ENCODE measurements at regions not wholly inside any gene's neighbourhood (a gene's known extent, or its start where the extent isn't known, plus 50 kb on each side); places are given as distances from the start of the nearest gene placed in this dataset.

DNA sequence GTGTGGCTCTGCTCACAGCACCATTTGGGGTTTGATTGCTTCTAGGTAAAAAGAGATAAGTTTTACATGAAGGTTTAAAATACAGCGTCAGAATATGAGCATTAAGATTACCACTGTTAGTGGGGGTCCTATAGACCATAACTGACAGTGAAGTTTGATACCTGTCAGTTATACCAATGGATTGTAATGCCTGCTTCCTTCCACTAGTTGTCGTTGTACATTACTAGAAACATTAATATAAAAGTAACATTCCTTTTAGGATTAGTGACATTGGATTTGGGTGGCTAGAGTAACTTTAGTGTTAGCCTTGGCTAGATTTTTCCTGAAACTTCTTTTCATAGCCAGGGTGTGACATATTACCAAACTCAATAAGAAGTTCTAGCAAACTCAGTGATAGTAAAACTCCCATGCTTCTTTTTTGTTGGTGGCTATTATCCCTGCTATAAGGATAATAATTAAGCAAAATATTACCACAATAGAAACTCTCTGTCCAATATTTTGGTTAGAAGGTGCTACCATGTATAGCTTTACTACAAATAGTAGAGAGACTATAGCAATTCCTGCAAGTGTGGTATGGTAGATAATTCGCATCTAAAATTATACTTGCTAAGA, 57.1 kb downstream of the FAM181B start:
- intact Hi-C loops (cut with micrococcal nuclease) = no loop called here

DNA sequence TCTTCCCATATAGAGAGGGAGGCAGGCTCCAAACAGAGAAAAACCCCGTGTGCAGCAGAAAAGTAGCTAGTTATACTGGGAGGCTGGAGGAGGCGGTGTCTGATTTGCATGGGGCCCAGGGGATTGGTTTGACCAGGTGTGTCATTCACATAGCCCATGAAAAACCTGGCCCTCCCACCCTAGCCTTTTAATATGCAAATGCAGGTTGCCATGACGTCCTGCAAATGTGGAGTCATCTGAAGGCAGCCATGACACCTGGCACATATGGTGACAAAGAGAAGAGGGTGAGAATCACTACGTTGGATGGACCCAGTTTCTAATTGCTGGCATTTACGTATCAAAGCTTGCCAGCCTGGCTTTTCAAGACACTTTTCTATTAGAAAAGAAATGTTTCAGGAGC, 57.8 kb downstream of the FAM181B start:
- intact Hi-C loops (cut with micrococcal nuclease) = no loop called here

DNA sequence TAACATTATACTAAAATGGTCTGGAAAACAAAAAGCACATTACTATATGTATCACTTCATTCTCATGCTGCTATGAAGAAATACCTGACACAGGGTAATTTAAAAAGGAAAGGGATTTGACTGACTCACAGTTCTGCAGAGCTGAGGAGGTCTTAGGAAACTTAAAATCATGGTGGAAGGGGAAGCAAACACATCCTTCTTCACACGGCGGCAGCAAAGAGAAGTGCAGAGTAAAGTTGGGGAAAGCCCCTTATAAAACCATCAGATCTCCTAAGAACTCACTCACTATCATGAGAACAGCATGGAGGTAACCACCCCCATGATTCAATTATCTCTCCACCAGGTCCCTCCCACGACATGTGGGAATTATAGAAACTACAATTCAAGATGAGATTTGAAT, 60.0 kb downstream of the FAM181B start:
- intact Hi-C loops (cut with micrococcal nuclease) = no loop called here

DNA sequence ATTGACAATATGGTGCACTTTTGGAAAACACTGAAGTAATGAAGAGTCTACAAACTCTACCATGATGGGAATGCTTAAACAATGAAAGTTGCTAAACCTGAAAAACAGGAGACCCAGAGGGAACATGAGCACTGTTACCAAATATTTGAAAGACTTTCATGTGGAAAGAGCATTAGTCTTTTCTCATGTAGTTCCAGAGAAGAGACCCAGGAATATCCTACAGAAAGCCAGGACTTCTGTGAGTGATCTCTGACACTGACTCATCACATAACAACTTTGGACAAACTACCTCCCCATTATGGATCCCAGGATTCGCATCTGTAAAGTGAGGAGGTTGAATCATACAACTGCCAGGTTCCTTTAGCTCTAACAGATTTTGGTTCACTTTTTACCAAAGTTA, 62.2 kb downstream of the FAM181B start:
- intact Hi-C loops (cut with micrococcal nuclease) = no loop called here

- intact Hi-C loops (cut with micrococcal nuclease) = no loop called here
Observed at GRCh38 chr11:82663535-82663934, 70.1 kb downstream of the FAM181B start.

GRCh38 chr11:82653752-82654151, 79.9 kb downstream of the FAM181B start:
- intact Hi-C loops (cut with micrococcal nuclease) = no loop called here

GRCh38 chr11:82639251-82639650, 94.4 kb downstream of the FAM181B start:
- intact Hi-C loops (cut with micrococcal nuclease) = no loop called here

DNA sequence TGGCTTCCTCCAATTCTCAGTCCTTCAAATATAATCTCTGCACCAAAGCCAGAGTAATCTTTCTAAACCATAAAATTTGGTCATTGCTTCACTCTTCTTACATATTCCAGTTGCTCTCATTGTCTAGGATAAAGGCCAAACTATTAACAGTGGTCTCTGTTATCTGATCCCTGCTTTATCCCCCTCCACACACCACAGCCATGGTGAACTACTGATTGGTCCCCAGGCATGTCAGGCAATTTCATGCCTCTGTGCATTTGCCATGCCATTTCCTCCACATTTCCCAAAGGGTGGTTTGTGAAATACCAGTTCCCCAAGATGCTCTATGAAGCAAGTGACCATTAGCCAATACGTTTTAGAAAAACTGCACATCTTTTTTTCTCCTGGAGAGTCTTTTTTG, 97.0 kb downstream of the FAM181B start:
- intact Hi-C loops (cut with micrococcal nuclease) = no loop called here

GRCh38 chr11:82634091-82634490, 99.6 kb downstream of the FAM181B start:
- intact Hi-C loops (cut with micrococcal nuclease) = no loop called here

DNA sequence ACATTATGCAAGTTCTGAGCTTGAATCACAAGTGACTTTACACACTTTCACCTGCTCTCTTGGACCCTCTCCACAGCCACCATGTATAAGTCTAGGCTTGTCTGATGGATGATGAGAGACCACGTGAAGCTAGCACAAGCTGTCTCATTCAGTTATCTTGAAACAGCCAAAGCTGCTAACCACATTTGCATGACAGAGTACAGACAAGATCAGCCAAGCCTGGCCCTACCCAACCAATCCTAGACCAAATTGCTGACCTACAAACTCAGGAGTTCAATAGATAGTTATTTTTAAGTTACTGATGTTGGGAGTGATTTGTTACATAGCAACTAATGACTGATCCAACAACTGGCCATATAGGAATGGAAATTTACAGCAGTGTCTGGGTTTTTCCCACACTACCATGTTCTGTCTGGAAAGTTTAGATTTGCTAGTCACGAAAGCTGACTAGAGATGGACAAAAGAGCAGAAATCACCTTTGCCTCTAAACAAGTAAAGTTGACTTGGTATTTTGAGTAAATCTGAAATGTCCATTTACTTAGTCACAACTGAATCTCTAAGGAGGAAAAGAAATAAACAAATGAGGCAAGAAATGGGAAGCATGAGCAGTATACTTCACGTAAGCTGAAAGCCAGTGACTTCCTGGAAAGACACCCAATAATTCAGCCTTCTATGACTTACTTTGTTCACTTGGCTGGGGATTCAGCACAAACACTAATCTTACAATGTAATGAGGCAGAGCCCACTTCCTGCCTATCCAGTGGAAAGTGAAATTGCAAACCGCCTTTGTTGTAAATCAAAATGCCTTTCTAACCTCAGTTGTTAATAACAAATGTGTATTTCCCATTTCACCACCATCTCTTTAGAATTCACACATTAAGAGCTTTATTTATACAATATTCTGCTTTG, 101.7 kb downstream of the FAM181B start:
- intact Hi-C loops (cut with micrococcal nuclease) = no loop called here

GRCh38 chr11:82610671-82611070, 123.0 kb downstream of the FAM181B start:
- intact Hi-C loops (cut with micrococcal nuclease) = no loop called here

GRCh38 chr11:82606738-82607137, 126.9 kb downstream of the FAM181B start:
- intact Hi-C loops (cut with micrococcal nuclease) = no loop called here

- intact Hi-C loops (cut with micrococcal nuclease) = no loop called here
Observed at GRCh38 chr11:82601711-82602110, 132.0 kb downstream of the FAM181B start.

GRCh38 chr11:82599836-82600235, 133.8 kb downstream of the FAM181B start:
- intact Hi-C loops (cut with micrococcal nuclease) = no loop called here

GRCh38 chr11:82586581-82586980, 147.1 kb downstream of the FAM181B start:
- intact Hi-C loops (cut with micrococcal nuclease) = no loop called here

- intact Hi-C loops (cut with micrococcal nuclease) = no loop called here
Observed at GRCh38 chr11:82577246-82577645, 156.4 kb downstream of the FAM181B start.

DNA sequence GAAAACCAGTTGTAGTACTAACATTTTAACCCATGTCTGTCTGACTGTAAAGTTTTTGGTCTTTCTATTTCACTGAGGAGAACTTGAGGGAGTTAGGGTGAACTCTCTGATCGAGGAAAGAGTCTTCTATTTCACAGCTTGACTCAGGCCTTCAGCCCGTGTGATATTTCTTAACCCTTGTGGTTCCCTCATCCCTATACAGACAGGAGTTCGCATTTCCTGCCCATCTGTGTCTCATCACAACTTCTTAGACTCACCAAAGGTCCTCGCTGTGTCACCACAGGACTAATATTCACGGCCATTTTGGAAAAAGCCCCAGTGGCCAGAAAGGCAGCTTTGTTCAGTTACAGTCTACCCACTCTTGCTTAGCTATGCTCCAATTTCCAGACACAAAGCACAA, 172.8 kb downstream of the FAM181B start:
- intact Hi-C loops (cut with micrococcal nuclease) = no loop called here

GRCh38 chr11:82559609-82560008, 174.1 kb downstream of the FAM181B start:
- intact Hi-C loops (cut with micrococcal nuclease) = no loop called here

GRCh38 chr11:82557274-82557673, 176.4 kb downstream of the FAM181B start:
- intact Hi-C loops (cut with micrococcal nuclease) = no loop called here

DNA sequence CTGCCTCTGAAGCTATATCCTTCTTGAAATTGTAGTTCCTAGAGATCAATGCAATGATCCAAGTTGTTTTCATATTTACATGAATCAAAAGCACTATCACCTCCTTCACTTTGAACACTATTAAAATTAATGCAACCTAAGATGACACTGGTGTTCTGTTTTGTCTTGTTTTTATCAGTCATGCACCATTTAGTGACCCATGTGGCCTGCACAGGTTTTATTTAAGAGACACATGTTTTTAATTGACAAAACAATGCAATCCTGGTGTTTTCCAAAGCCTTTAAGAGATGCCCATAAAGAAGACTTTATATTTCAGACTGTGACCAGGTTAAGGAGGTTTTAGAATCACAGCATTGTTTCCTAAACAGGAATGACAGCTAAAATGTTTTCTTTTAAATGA, 177.5 kb downstream of the FAM181B start:
- intact Hi-C loops (cut with micrococcal nuclease) = no loop called here

DNA sequence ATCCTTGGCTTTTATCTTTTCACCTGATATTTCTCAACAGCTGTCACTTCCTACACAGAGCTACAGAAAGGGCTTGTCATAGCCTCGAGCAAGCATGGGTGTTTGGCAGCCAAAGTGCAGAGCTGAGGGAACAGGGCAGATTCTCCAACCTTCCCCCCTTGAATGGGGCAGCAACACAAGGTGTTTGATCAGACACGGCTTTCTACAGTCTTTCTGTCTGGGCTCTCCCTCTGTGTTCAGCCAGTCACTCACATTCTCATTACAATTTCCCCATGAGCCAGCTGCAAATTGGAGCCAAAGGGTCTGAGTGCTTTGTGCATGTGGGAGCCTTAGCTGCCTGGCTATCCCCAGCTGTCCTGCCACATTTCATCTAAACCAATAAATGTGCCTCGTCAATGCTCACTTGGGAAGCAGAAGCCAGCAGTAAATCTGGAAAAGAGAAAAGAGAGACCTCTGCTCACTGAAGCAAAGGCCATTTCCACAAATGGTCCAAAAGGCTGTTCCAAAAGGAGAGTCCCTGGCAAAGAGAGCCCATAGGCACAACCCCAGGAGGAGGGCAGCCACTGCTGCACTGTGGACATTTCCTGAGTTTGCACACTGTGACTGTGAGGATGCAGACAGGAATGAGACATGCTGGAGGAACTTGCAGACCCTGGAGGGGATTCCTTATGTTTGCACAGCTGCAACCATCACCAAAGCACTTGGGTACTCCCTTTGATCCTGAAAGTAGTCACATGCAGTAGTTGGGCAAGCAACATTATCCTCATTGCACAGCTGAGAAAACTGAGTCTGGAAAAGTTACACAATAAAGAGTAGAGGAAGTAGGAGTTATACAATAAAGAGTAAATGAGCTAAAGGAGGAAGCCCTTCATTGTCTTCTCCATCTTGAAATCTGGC, 186.8 kb downstream of the FAM181B start:
- intact Hi-C loops (cut with micrococcal nuclease) = no loop called here

DNA sequence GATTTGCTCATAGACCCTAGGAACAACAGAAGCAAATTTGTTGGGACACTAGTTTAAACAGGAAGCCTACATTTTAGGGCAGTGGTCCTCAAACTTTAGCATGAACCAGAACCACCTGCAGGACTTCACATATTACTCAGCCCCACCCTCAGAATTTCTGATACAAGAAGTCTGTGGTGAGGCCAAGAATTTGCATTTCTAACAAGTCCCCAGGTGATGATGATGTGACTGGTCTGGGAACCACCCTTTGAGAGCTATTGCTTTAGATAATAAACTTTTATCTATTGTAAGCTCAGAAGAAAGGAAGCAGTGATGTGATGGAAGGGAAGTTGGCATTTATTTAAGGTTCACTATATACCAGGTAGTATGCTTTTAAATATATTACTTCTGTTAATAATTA, 194.0 kb downstream of the FAM181B start:
- intact Hi-C loops (cut with micrococcal nuclease) = no loop called here
